Heart right ventricle (tissue), 16 donors: ENCODE measurements at regions not wholly inside any gene's neighbourhood (a gene's known extent, or its start where the extent isn't known, plus 50 kb on each side); places are given as distances from the start of the nearest gene placed in this dataset.

ENCODE experiments used
- ATAC-seq, 8 donors: fragments of 200-7000 bp; cut with Tn5 transposase; one replicate each; pipeline ENCODE4 v1.9.1; 2020; ENCODE audit warnings: mild to moderate bottlenecking in 8 of 8, moderate library complexity in 8 of 8, moderate number of reproducible peaks in 1 of 8
- DNase-seq, 2 donors: peaks; one replicate each; pipeline ENCODE4 v3.0.0-alpha.2; 2020
- H3K27ac ChIP-seq, 10 donors: fragments of 200-600 bp; sonication (generic) in 2 of 10; one replicate each; pipeline versions ENCODE4 v1.5.0 to v1.8.0; 2020 to 2022; ENCODE audit warnings: mild to moderate bottlenecking in 3 of 10
- H3K27me3 ChIP-seq, 7 donors: fragments of 200-600 bp; one replicate each; pipeline ENCODE4 v1.8.0; 2021 to 2022; ENCODE audit warnings: mild to moderate bottlenecking in 2 of 7
- H3K36me3 ChIP-seq, 9 donors: fragments of 200-600 bp; sonication (generic) in 1 of 9; one replicate each; pipeline versions ENCODE4 v1.5.0 to v1.8.0; 2020 to 2022; ENCODE audit warnings: mild to moderate bottlenecking in 2 of 9
- H3K4me1 ChIP-seq, 9 donors: fragments of 200-600 bp; sonication (generic) in 1 of 9; one replicate each; pipeline versions ENCODE4 v1.5.0 to v1.8.0; 2020 to 2022; ENCODE audit warnings: mild to moderate bottlenecking in 4 of 9
- H3K4me3 ChIP-seq, 10 donors: fragments of 200-600 bp; sonication (generic) in 2 of 10; one replicate each; pipeline versions ENCODE4 v1.5.0 to v1.8.0; 2020 to 2022; ENCODE audit warnings: mild to moderate bottlenecking in 7 of 10, moderate library complexity in 2 of 10
- H3K9me3 ChIP-seq, 11 donors: fragments of 200-600 bp in 10 of 11; sonication (generic) in 2 of 11; one replicate each; pipeline versions ENCODE4 v1.5.0 to v1.8.0; 2013 to 2022; ENCODE audit warnings: mild to moderate bottlenecking in 2 of 11, control low read depth in 1 of 11, moderate library complexity in 1 of 11
- CTCF ChIP-seq, 9 donors: fragments of 200-600 bp; sonication (generic) in 2 of 9; IDR thresholded peaks; one replicate each; pipeline versions ENCODE4 v1.5.0 to v1.8.0; 2021 to 2022; ENCODE audit warnings: antibody characterized with exemption in 9 of 9, mild to moderate bottlenecking in 5 of 9, moderate library complexity in 1 of 9
- WGBS, 2 donors: extraction: QIAGEN DNeasy Blood & Tissue Kit; methylation state at CpG; one replicate each; pipeline ENCODE4 v1.1.7; 2013; ENCODE audit warnings: inconsistent platforms in 1 of 2; 5-methylcytosine and 5-hydroxymethylcytosine counted together
- intact Hi-C, 10 donors: fragments of 100-400 bp; cut with DNase I; formaldehyde crosslinking; loops; one replicate each; pipeline versions ENCODE4 v1.11.1 to v1.14.2; 2022
- donor health status: Arrhythmogenic right ventricular cardiomyopathy.
- donor health status: ischemic (EF 13 %, LVEDD 7.1; RV severe dilation, severe dysfunction).
- donor health status: healthy with polysubstance abuse.
- donor health status: DM: no; HTN: yes; CAD: no.
- donor health status: DM: no; HTN: no; CAD: no.
- donor health status: ischemic (EF 25% LVEDD 6.9; RV normal size, moderate dysfunction).
- donor health status: ischemic (EF 25% LVEDD 5.7; RV mildly dilated, moderate dysfunction).
- donor health status: healthy.
- donor health status: DM: yes; HTN: yes; CAD: no.
- donor health status: Ischemic cardiomyopathy.
- donor health status: ischemic (EF 35%, LVEDD 5.7; RV mildly dilated, moderate dysfunction).
- donor health status: nonischemic (EF 11% LVEDD 7.7; RV severe dilation, severe dysfunction).
- donor health status: DM: yes; HTN: yes; CAD: no.
- donor health status: PGD.
- donor health status: ischemic (EF 29% LVEDD 5.4; RV normal size, mild dysfunction).
- donor health status: nonischemic (EF 23%, LVEDD 6.1; RV moderate dilation, normal function).

GRCh38 chr10:7093368-7093767, 317.5 kb downstream of the SFMBT2 start:
- DNase-seq (no peak), ATAC-seq (no peak)
- H3K9me3 ChIP-seq: no peaks in the 10 kb centered on the region
- no peak overlapping the region for H3K27ac ChIP-seq
- no peak overlapping the region for H3K4me3 ChIP-seq
- no peak for TF ChIP-seq CTCF (IDR thresholded peaks at IDR 0.05)
- H3K4me1 ChIP-seq: peaks cover 0 to 4% (median 0%) of the 10 kb centered on the region in 9 donors
- 87 to 91% methylated on average over 5 of the region's 5 CpGs for WGBS, 2 donors
- no peaks in the 10 kb centered on the region for H3K27me3 ChIP-seq
- H3K36me3 ChIP-seq: no peaks in the 10 kb centered on the region
- intact Hi-C loops: no loop called here

- Histone ChIP-seq H3K9me3 (no peaks in the 10 kb centered on the region), H3K27me3 (no peaks in the 10 kb centered on the region), H3K4me3 (no peak overlapping the region), H3K27ac (no peak overlapping the region), H3K36me3 (no peaks in the 10 kb centered on the region), H3K4me1 (peaks cover 0 to 4% (median 0%) of the 10 kb centered on the region in 9 donors)
- 90 to 93% methylated on average over 7 of the region's 7 CpGs for WGBS, 2 donors
- ATAC-seq (no peak), DNase-seq (no peak)
- no peak for TF ChIP-seq CTCF (IDR thresholded peaks at IDR 0.05)
- intact Hi-C loops: no loop called here
Observed at GRCh38 chr10:7092603-7093002, 318.2 kb downstream of the SFMBT2 start.

GRCh38 chr10:7090529-7090928, 320.3 kb downstream of the SFMBT2 start:
- Histone ChIP-seq H3K9me3 (no peaks in the 10 kb centered on the region), H3K27me3 (no peaks in the 10 kb centered on the region), H3K4me1 (peaks cover 0 to 13% (median 0%) of the 10 kb centered on the region in 9 donors), H3K27ac (no peak overlapping the region), H3K36me3 (no peaks in the 10 kb centered on the region), H3K4me3 (no peak overlapping the region)
- WGBS, 2 donors: 60 to 75% methylated on average over 5 of the region's 5 CpGs
- TF ChIP-seq CTCF (IDR thresholded peaks at IDR 0.05): no peak
- ATAC-seq (peak in 1 of 8 donors; percentile 63), DNase-seq (no peak)
- intact Hi-C loops: no loop called here

DNA sequence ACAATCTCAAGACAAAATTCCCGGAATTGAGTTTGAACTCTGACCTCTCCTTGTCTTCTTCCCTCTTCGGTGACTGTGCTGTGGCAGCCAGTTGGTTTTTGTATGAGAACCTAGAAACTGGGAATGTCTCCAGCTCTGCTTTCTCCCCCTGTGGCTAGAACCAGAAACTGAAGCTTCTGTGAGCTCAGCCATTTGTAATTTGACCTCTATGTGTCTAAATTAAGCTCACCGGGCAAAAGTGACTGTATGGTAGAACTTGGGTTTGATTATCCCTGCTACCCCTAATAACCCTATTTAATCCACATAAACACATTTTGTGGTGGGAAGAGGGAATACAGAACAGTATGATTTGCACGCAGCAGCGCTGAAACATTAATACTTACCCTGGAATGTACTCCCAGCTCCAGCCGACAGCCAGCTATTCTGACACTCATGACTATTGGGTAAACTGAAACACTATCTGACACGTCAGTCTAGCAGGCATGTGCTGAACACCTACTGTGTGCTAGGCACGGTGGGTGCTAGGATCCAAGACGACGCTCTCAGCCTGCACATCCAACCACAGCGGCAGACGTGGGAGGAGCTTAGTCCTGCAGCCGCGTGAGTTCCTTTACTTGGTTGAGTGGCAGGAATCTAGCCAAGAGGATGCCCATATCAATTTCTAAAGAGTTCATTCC, 324.8 kb downstream of the SFMBT2 start:
- H3K27me3 ChIP-seq: peaks cover 0 to 14% (median 8%) of the 10 kb centered on the region in 7 donors
- DNase-seq: peak in 1 of 2 donors; percentile 20
- peak overlapping the region in 4 of 10 donors; percentile 6 to 56 (median 40) for H3K27ac ChIP-seq
- TF ChIP-seq CTCF (IDR thresholded peaks at IDR 0.05): peak in 5 of 9 donors; percentile 8 to 32 (median 23)
- peaks cover 0 to 22% (median 0%) of the 10 kb centered on the region in 9 donors for H3K4me1 ChIP-seq
- WGBS, 2 donors: 70 to 71% methylated on average over 14 of the region's 14 CpGs
- peak in 5 of 8 donors; percentile 41 to 73 (median 48) for ATAC-seq
- intact Hi-C loops: no loop called here
- H3K9me3 ChIP-seq: no peaks in the 10 kb centered on the region
- no peak overlapping the region for H3K4me3 ChIP-seq
- no peaks in the 10 kb centered on the region for H3K36me3 ChIP-seq
